ENCODE measurements at regions not wholly inside any gene's neighbourhood (a gene's known extent, or its start where the extent isn't known, plus 50 kb on each side); places are given as distances from the start of the nearest gene placed in this dataset.
"Not testable (repeated sequence)": the region's sequence is repeated elsewhere in the genome, so short reads cannot be mapped to it uniquely, and the experiment has no call there.

DNA sequence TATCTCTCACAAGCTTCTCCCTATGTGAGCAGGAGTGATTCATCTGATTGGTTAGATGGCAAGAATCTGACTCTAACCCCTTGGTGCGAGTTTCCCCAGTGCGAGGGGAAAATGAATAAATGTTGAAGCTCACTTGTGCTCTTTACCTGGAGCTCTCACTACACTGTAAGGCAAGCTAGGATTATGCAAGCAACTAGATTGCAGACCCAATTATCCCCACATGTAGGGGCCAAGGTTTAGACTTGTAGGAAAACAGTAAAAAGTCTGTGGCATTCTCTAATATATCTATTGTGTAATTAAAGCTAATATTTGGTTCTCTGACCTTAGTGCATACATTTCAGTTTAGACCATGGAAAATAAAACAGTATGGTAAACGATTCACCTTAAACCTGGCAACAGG, 247.2 kb downstream of the UBE2NL start:
- POLR2A ChIA-PET (ENCODE audit: partially characterized antibody); H3K18ac ChIP-seq (ENCODE audit: extremely low read depth, low read length); CTCF ChIA-PET (ENCODE audit: partially characterized antibody); H3K14ac ChIP-seq (ENCODE audit: insufficient read length); H3K4me1 ChIP-seq (replicated peaks in 1 of 4; ENCODE audit: control insufficient read depth in 3 of 4, insufficient read depth in 4 of 4, low read length in 3 of 4); H3K4me3 ChIP-seq (ENCODE audit: extremely low read depth in 1 of 4, insufficient read depth in 2 of 4, low read depth in 3 of 4, low read length in 4 of 4); H4K91ac ChIP-seq (replicated peaks; ENCODE audit: insufficient read length, low read length); DNase-seq (ENCODE audit: low read depth in 1 of 2, low spot score in 2 of 2); H3K79me2 ChIP-seq (ENCODE audit: control insufficient read depth in 1 of 2, insufficient read depth in 2 of 2, low read length in 2 of 2); H4K20me1 ChIP-seq (replicated peaks in 1 of 2; ENCODE audit: control insufficient read depth in 1 of 2, insufficient read depth in 2 of 2, low read length in 2 of 2); H2BK120ac ChIP-seq (replicated peaks; ENCODE audit: low read depth, low read length); H3K27ac ChIP-seq (ENCODE audit: low read depth, low read length); H3K23ac ChIP-seq (ENCODE audit: insufficient read length); H2BK20ac ChIP-seq (ENCODE audit: low read length); H3K9ac ChIP-seq (replicated peaks in 1 of 4; ENCODE audit: extremely low read depth in 1 of 4, low read depth in 3 of 4, low read length in 3 of 4); H3K27me3 ChIP-seq (replicated peaks in 1 of 4; ENCODE audit: control insufficient read depth in 3 of 4, extremely low read depth in 1 of 4, insufficient read depth in 3 of 4, low read length in 3 of 4); H2AFZ ChIP-seq (ENCODE audit: low read length); H2BK15ac ChIP-seq (ENCODE audit: low read length); H2BK12ac ChIP-seq (ENCODE audit: low read depth, low read length); H4K5ac ChIP-seq (ENCODE audit: insufficient read length, low read depth, low read length); H3K23me2 ChIP-seq (ENCODE audit: low read depth, low read length); H2AK5ac ChIP-seq (ENCODE audit: low read depth, low read length); H3K36me3 ChIP-seq (ENCODE audit: control insufficient read depth in 2 of 4, insufficient read depth in 4 of 4, low read length in 3 of 4); H3K4ac ChIP-seq (replicated peaks; ENCODE audit: insufficient read length, low read depth, low read length); H4K8ac ChIP-seq (ENCODE audit: extremely low read depth, insufficient read depth, low read length); H3K9me3 ChIP-seq (ENCODE audit: insufficient read depth in 2 of 2, low read depth in 1 of 2, low read length in 1 of 2); H3K56ac ChIP-seq (replicated peaks; ENCODE audit: insufficient read length, low read depth, low read length); H2BK5ac ChIP-seq (ENCODE audit: low read depth, low read length); H3K4me2 ChIP-seq (ENCODE audit: insufficient read depth in 1 of 2, low read depth in 2 of 2, low read length in 2 of 2); H3K79me1 ChIP-seq (ENCODE audit: low read depth, low read length): not testable (repeated sequence)
- FAIRE-seq, result peak; percentile 72
- no CpG with 5 or more reads among the region's 3 CpGs for WGBS, 2 experiments (ENCODE audit: extremely low coverage in 1 of 2, insufficient coverage in 1 of 2, insufficient read length in 1 of 2, insufficient replicate concordance in 2 of 2, low coverage in 1 of 2, low lambda C conversion rate in 2 of 2, missing lambda C conversion rate in 1 of 2)

DNA sequence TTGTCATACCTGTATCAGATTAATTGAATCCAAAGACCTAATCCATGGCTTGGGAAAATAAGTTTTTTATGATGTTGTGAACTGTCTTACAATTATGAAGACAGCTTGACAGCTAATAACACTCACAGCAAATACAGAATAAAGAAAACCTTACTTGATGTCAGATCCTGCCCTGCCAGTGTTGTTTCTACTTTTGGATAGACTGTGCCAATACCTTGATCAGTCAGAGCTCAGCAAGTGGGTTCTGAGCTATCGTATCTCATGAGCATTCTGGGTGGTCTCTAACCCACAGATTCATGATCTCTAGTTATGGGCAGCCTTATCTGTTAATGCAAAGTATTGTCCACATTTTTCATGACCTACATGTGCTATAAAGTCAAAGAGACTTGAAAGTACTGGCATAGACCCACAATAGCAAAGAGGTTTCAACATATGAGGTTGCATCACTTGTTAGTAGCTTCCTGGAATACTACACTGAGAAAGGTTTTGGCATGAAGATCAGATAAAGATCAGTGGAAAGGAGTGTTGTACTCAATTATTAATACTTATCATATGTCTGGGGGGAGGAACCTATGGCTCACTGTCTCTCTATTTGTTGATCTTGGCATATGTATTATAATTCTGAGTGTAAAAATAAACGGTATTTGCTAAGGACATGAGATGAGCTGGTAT, 250.7 kb downstream of the UBE2NL start:
- H2AK5ac ChIP-seq (ENCODE audit: low read depth, low read length); CTCF ChIA-PET (ENCODE audit: partially characterized antibody): not testable (repeated sequence)
- WGBS, 2 experiments (ENCODE audit: extremely low coverage in 1 of 2, insufficient coverage in 1 of 2, insufficient read length in 1 of 2, insufficient replicate concordance in 2 of 2, low coverage in 1 of 2, low lambda C conversion rate in 2 of 2, missing lambda C conversion rate in 1 of 2), result 88% methylated on average over 1 of the region's 2 CpGs; no CpG with 5 or more reads in 1 of the 2 experiments

More for the DNA sequence above, 250.7 kb downstream of the UBE2NL start:
- H2BK20ac ChIP-seq (ENCODE audit: low read length); H4K91ac ChIP-seq (replicated peaks; ENCODE audit: insufficient read length, low read length); H3K4ac ChIP-seq (replicated peaks; ENCODE audit: insufficient read length, low read depth, low read length); H3K4me1 ChIP-seq (replicated peaks in 1 of 4; ENCODE audit: control insufficient read depth in 3 of 4, insufficient read depth in 4 of 4, low read length in 3 of 4); H3K4me3 ChIP-seq (ENCODE audit: extremely low read depth in 1 of 4, insufficient read depth in 2 of 4, low read depth in 3 of 4, low read length in 4 of 4); H3K27me3 ChIP-seq (replicated peaks in 1 of 4; ENCODE audit: control insufficient read depth in 3 of 4, extremely low read depth in 1 of 4, insufficient read depth in 3 of 4, low read length in 3 of 4); POLR2A ChIA-PET (ENCODE audit: partially characterized antibody); H2BK5ac ChIP-seq (ENCODE audit: low read depth, low read length); H2AFZ ChIP-seq (ENCODE audit: low read length); H2BK120ac ChIP-seq (replicated peaks; ENCODE audit: low read depth, low read length); H3K36me3 ChIP-seq (ENCODE audit: control insufficient read depth in 2 of 4, insufficient read depth in 4 of 4, low read length in 3 of 4); H3K79me1 ChIP-seq (ENCODE audit: low read depth, low read length); H4K8ac ChIP-seq (ENCODE audit: extremely low read depth, insufficient read depth, low read length); H3K9ac ChIP-seq (replicated peaks in 1 of 4; ENCODE audit: extremely low read depth in 1 of 4, low read depth in 3 of 4, low read length in 3 of 4); H4K5ac ChIP-seq (ENCODE audit: insufficient read length, low read depth, low read length); H2BK12ac ChIP-seq (ENCODE audit: low read depth, low read length); H4K20me1 ChIP-seq (replicated peaks in 1 of 2; ENCODE audit: control insufficient read depth in 1 of 2, insufficient read depth in 2 of 2, low read length in 2 of 2); H3K23ac ChIP-seq (ENCODE audit: insufficient read length); H3K9me3 ChIP-seq (ENCODE audit: insufficient read depth in 2 of 2, low read depth in 1 of 2, low read length in 1 of 2); H3K79me2 ChIP-seq (ENCODE audit: control insufficient read depth in 1 of 2, insufficient read depth in 2 of 2, low read length in 2 of 2); H3K14ac ChIP-seq (ENCODE audit: insufficient read length); H3K18ac ChIP-seq (ENCODE audit: extremely low read depth, low read length); H3K27ac ChIP-seq (ENCODE audit: low read depth, low read length); H3K4me2 ChIP-seq (ENCODE audit: insufficient read depth in 1 of 2, low read depth in 2 of 2, low read length in 2 of 2); H3K56ac ChIP-seq (replicated peaks; ENCODE audit: insufficient read length, low read depth, low read length); DNase-seq (ENCODE audit: low read depth in 1 of 2, low spot score in 2 of 2); H3K23me2 ChIP-seq (ENCODE audit: low read depth, low read length); H2BK15ac ChIP-seq (ENCODE audit: low read length): not testable (repeated sequence)
- peak; percentile 87 for FAIRE-seq

Measured in H1 (cell line).